Stomach (tissue), 4 donors: ENCODE measurements at regions not wholly inside any gene's neighbourhood (a gene's known extent, or its start where the extent isn't known, plus 50 kb on each side); places are given as distances from the start of the nearest gene placed in this dataset.

ENCODE experiments used
- CTCF ChIP-seq, 7 experiments: fragments of 450-650 bp in 4 of 7; fragments of 200-600 bp in 3 of 7; sonication (generic) in 3 of 7; IDR thresholded peaks; one replicate each; pipeline ENCODE4 v1.5.1; 2016 to 2019; ENCODE audit warnings: antibody characterized with exemption in 7 of 7, control low read depth in 2 of 7, mild to moderate bottlenecking in 1 of 7
- EP300 ChIP-seq: sonication (generic); formaldehyde crosslinking; IDR thresholded peaks from one replicate; pipeline ENCODE4 v1.6.1; 2017; ENCODE audit warnings: antibody characterized with exemption
- POLR2AphosphoS5 ChIP-seq, 3 donors: sonication (generic); formaldehyde crosslinking; IDR thresholded peaks; one replicate each; pipeline ENCODE4 v1.6.1; 2016; ENCODE audit warnings: antibody characterized with exemption in 3 of 3

GRCh38 chr12:78586790-78587189 lies 277.8 kb upstream of the SYT1 start:
- TF ChIP-seq CTCF (IDR thresholded peaks at IDR 0.05), result no peak
- no peak for TF ChIP-seq POLR2AphosphoS5 (IDR thresholded peaks at IDR 0.05)
- no peak for TF ChIP-seq EP300
